Ishikawa (cell line): ENCODE measurements at regions not wholly inside any gene's neighbourhood (a gene's known extent, or its start where the extent isn't known, plus 50 kb on each side); places are given as distances from the start of the nearest gene placed in this dataset.

Source experiments
- CEBPB ChIP-seq: IDR thresholded peaks from 2 replicates; pipeline ENCODE4 v1.6.1; 2012
- CREB1 ChIP-seq: IDR thresholded peaks from 2 replicates; pipeline ENCODE4 v1.6.1; 2012; ENCODE audit warnings: low read depth
- EP300 ChIP-seq: IDR thresholded peaks from 2 replicates; pipeline ENCODE4 v1.6.1; 2012; ENCODE audit warnings: borderline replicate concordance
- FOXM1 ChIP-seq: IDR thresholded peaks from 2 replicates; pipeline ENCODE4 v1.6.1; 2012; ENCODE audit warnings: low read depth, borderline replicate concordance
- MAX ChIP-seq: IDR thresholded peaks from 2 replicates; pipeline ENCODE4 v1.6.1; 2012
- NFIC ChIP-seq: IDR thresholded peaks from 2 replicates; pipeline ENCODE4 v1.6.1; 2012
- RAD21 ChIP-seq: IDR thresholded peaks from 2 replicates; pipeline ENCODE4 v1.6.1; 2012; ENCODE audit warnings: low read depth
- TAF1 ChIP-seq: IDR thresholded peaks from 2 replicates; pipeline ENCODE4 v1.6.1; 2012; ENCODE audit warnings: low read depth, mild to moderate bottlenecking
- TCF12 ChIP-seq: IDR thresholded peaks from 2 replicates; pipeline ENCODE4 v1.6.1; 2012; ENCODE audit warnings: low read depth
- TEAD4 ChIP-seq: IDR thresholded peaks from 2 replicates; pipeline ENCODE4 v1.6.1; 2012
- USF1 ChIP-seq: IDR thresholded peaks from 2 replicates; pipeline ENCODE4 v1.6.1; 2012
- YY1 ChIP-seq: IDR thresholded peaks from 2 replicates; pipeline ENCODE4 v1.6.1; 2012; ENCODE audit warnings: low read depth
- TF ChIP-seq, protein P1 (sequence below): IDR thresholded peaks from 2 replicates; pipeline ENCODE4 v1.6.1; 2012; ENCODE audit warnings: low read depth, mild to moderate bottlenecking

GRCh38 chr10:89101943-89102342 lies 105.2 kb downstream of the CH25H start:
- TF ChIP-seq FOXM1 (no peak), TAF1 (no peak), MAX (no peak), NFIC (no peak), CREB1 (no peak), CEBPB (no peak), USF1 (peak; percentile 45; the same call in 1 of the 2 replicates), YY1 (no peak), EP300 (no peak), RAD21 (no peak), TEAD4 (no peak), TCF12 (no peak)
- TF ChIP-seq, protein P1, sequence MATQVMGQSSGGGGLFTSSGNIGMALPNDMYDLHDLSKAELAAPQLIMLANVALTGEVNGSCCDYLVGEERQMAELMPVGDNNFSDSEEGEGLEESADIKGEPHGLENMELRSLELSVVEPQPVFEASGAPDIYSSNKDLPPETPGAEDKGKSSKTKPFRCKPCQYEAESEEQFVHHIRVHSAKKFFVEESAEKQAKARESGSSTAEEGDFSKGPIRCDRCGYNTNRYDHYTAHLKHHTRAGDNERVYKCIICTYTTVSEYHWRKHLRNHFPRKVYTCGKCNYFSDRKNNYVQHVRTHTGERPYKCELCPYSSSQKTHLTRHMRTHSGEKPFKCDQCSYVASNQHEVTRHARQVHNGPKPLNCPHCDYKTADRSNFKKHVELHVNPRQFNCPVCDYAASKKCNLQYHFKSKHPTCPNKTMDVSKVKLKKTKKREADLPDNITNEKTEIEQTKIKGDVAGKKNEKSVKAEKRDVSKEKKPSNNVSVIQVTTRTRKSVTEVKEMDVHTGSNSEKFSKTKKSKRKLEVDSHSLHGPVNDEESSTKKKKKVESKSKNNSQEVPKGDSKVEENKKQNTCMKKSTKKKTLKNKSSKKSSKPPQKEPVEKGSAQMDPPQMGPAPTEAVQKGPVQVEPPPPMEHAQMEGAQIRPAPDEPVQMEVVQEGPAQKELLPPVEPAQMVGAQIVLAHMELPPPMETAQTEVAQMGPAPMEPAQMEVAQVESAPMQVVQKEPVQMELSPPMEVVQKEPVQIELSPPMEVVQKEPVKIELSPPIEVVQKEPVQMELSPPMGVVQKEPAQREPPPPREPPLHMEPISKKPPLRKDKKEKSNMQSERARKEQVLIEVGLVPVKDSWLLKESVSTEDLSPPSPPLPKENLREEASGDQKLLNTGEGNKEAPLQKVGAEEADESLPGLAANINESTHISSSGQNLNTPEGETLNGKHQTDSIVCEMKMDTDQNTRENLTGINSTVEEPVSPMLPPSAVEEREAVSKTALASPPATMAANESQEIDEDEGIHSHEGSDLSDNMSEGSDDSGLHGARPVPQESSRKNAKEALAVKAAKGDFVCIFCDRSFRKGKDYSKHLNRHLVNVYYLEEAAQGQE = no peak
